ENCODE measurements at regions not wholly inside any gene's neighbourhood (a gene's known extent, or its start where the extent isn't known, plus 50 kb on each side); places are given as distances from the start of the nearest gene placed in this dataset.

DNA sequence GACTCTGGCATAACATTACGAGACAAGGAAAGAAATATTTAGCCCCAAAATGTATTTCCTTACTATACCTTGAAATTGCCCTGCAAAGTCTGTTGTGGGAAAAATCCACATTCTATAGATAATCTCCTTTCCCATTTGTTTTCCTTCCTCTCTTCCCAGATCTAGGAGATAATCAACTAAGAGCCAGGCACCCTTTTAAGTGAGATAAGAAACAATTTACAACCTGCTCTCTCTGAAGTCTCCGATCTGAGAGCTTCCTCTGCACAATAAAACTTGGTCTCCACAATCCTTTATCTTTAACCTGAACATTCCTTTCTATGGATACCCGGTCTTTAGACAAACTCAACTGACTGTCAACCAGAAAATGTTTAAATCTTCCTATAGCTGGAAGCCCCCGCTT lies 1160.7 kb upstream of the NRXN1 start:
- TF ChIP-seq, protein P1, sequence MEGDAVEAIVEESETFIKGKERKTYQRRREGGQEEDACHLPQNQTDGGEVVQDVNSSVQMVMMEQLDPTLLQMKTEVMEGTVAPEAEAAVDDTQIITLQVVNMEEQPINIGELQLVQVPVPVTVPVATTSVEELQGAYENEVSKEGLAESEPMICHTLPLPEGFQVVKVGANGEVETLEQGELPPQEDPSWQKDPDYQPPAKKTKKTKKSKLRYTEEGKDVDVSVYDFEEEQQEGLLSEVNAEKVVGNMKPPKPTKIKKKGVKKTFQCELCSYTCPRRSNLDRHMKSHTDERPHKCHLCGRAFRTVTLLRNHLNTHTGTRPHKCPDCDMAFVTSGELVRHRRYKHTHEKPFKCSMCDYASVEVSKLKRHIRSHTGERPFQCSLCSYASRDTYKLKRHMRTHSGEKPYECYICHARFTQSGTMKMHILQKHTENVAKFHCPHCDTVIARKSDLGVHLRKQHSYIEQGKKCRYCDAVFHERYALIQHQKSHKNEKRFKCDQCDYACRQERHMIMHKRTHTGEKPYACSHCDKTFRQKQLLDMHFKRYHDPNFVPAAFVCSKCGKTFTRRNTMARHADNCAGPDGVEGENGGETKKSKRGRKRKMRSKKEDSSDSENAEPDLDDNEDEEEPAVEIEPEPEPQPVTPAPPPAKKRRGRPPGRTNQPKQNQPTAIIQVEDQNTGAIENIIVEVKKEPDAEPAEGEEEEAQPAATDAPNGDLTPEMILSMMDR (IDR thresholded peaks at IDR 0.05): no peak
- no peak for TF ChIP-seq EP300 (IDR thresholded peaks at IDR 0.05)
- TF ChIP-seq POLR2AphosphoS5 (IDR thresholded peaks at IDR 0.05): no peak

Measured in suprapubic skin (tissue), 4 donors.